Thymus (tissue), 11 donors: ENCODE measurements at regions not wholly inside any gene's neighbourhood (a gene's known extent, or its start where the extent isn't known, plus 50 kb on each side); places are given as distances from the start of the nearest gene placed in this dataset.

Source experiments
- DNase-seq, 9 donors: peaks; one replicate each; pipeline ENCODE4 v3.0.0-alpha.2; 2013; ENCODE audit warnings: low spot score in 9 of 9, low read depth in 6 of 9, missing footprints in 1 of 9
- H3K27ac ChIP-seq, 2 donors: one replicate each; pipeline ENCODE4 v1.5.1; 2013; ENCODE audit warnings: control low read depth in 1 of 2, low read depth in 1 of 2, low read length in 1 of 2, mild to moderate bottlenecking in 1 of 2, moderate library complexity in 1 of 2
- H3K27me3 ChIP-seq, 2 donors: one replicate each; pipeline ENCODE4 v1.5.1; 2013; ENCODE audit warnings: low read length in 1 of 2; ENCODE audit not compliant: control insufficient read depth in 2 of 2, insufficient read depth in 1 of 2
- H3K36me3 ChIP-seq, 2 donors: one replicate each; pipeline ENCODE4 v1.5.1; 2013; ENCODE audit warnings: low read length in 1 of 2, mild to moderate bottlenecking in 1 of 2, moderate library complexity in 1 of 2; ENCODE audit not compliant: control insufficient read depth in 2 of 2, insufficient read depth in 2 of 2
- H3K4me1 ChIP-seq, 2 donors: one replicate each; pipeline ENCODE4 v1.5.1; 2013; ENCODE audit warnings: low read length in 2 of 2; ENCODE audit not compliant: control insufficient read depth in 2 of 2, insufficient read depth in 2 of 2
- H3K4me3 ChIP-seq, 2 donors: one replicate each; pipeline ENCODE4 v1.5.1; 2013; ENCODE audit warnings: low read length in 2 of 2, control low read depth in 1 of 2, mild to moderate bottlenecking in 1 of 2
- H3K9me3 ChIP-seq, 2 donors: one replicate each; pipeline ENCODE4 v1.5.1; 2013; ENCODE audit warnings: low read length in 1 of 2, mild to moderate bottlenecking in 1 of 2; ENCODE audit not compliant: control insufficient read depth in 2 of 2, insufficient read depth in 1 of 2
- WGBS: extraction: QIAGEN DNeasy Blood & Tissue Kit; methylation state at CpG from one replicate; pipeline ENCODE4 v1.1.7; 2013; 5-methylcytosine and 5-hydroxymethylcytosine counted together
- donor health status: healthy.

DNA sequence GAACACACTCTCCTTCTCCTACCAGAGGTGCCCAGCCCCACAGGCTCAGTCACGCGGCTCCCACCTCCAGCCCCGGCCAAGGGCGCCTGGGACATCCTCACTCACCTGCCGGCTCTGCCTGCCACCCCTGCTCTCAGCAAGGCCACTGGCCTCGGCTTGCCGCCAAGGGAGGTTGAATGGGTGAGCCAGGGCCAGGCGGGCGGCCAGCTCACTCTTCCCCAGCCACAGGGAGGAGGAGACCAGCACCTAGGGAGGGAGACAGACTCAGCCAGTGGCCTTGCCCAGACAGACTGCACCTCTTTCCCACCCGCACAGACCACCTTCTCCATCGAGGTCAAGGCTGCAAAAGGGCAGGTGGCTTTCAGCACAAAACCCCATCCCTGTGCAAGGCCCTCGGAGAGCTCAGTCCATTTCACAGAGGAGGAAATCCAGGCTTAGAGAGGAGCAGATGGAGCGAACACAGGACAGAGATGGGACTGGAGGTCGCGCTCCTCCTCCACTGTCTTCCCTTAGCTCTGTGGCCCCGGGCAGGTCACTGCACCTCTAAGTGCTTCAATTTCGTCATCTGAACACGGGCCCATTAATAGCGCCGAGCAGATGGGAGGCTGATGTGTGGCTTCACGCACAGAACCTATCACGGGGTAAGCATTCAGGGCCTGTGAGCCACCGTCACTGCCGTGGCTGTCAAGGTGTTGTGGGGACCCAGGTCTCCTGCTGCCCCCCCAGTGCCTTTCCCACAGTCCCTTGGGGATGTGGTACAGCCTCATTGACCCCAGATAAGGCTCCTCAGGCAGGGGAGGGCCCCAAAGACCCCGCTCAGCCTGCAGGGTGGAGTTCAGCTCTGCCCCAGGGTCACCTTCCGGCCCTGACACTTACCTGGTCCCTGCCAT lies 56.1 kb downstream of the RMI2 start:
- Histone ChIP-seq H3K4me1 (peaks cover 13 to 17% of the 10 kb centered on the region in 2 donors), H3K4me3 (no peak overlapping the region), H3K9me3 (no peaks in the 10 kb centered on the region), H3K36me3 (no peaks in the 10 kb centered on the region), H3K27me3 (peaks cover 0 to 3% of the 10 kb centered on the region in 2 donors), H3K27ac (no peak overlapping the region)
- WGBS = 94% methylated on average over 26 of the region's 26 CpGs
- no peak for DNase-seq

DNA sequence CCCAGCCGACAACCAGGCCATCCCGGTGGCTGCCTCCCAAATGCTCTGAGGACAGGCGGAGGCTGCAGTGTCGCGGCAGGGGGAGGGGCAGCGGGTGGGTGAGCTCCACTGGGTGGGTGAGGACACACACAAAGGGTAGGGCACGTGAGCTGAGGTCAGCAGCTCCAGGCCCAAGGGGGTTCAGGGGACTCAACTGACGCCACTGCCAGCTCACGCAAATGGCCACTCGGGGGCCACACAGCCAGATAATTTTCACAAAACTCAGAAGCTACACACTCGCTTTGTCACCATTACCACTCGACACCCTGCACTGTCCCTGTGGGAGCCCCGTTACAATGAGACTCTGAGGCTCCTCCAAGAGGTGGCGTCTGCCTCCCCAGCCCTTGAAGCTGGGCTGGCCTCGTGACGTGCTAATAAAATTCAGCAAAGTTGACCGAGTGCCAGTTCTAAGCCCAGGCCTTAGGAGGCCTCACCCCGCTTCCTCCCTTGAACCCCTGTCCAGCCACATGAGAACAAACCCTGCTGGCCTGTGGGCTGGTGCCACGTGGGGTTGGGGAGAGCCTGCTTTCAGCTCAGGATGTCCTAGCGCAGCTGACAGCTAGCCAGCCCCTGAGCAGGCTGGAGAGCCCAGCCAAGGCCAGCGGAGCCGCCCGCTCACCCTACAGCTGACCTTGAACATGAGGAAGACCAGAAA lies 56.9 kb downstream of the RMI2 start:
- WGBS = 94% methylated on average over 23 of the region's 23 CpGs
- Histone ChIP-seq H3K4me1 (peaks cover 13 to 16% of the 10 kb centered on the region in 2 donors), H3K27ac (no peak overlapping the region), H3K27me3 (peaks cover 0 to 3% of the 10 kb centered on the region in 2 donors), H3K4me3 (no peak overlapping the region), H3K9me3 (peaks cover 0 to 2% of the 10 kb centered on the region in 2 donors), H3K36me3 (no peaks in the 10 kb centered on the region)
- DNase-seq = no peak

DNA sequence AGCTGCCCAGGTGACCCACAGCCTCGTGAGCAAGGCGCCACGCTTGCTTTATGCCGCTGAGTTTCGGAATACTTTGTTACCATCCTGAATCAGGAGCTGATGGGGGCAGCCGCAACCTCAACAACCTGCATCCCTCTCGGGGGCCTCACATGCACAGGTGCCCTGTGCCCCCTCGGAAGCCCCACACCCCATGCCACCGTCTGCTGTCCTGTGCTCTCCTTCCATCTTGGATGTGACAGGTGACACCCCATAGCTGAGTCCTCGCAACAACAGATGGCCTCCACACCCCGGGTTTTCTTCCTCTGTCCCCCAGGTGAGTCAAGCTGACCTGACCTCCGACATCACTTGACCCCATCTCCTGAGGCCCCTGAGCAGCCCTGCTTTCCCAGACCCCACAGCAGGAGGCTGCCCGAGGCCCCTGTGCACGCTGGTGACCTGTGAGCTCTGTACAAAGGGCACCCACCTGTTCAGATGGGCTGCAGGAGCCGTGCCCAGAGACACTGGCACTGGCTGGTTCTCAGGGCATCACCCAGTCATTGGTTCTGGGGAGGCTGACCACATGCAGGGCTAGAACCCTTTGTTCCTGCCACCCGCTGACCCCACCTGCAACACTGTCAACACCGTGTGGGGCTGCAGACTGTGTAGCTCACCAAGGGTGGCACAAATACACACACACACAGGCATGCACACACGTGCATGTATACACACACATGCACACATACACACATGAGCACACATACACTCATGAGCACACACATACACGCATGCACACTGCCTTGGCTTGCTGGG lies 57.7 kb downstream of the RMI2 start:
- Histone ChIP-seq H3K4me3 (no peak overlapping the region), H3K36me3 (no peaks in the 10 kb centered on the region), H3K4me1 (peaks cover 13 to 16% of the 10 kb centered on the region in 2 donors), H3K27ac (no peak overlapping the region), H3K9me3 (peaks cover 0 to 5% of the 10 kb centered on the region in 2 donors), H3K27me3 (peaks cover 0 to 3% of the 10 kb centered on the region in 2 donors)
- no peak for DNase-seq
- WGBS = 93% methylated on average over 19 of the region's 19 CpGs

DNA sequence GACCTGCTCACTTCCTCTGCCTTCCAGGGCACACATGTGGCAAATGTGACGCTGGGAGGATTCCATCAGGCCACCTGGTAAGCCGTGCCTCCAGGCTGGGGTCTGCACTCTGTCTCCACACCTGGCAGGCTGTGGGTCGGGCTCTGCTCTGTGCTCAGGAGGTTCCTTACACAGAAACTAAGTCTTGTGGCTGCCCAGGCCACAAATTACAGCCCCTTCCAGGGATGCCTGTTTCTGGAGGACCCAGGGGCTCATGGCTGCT lies 58.2 kb downstream of the RMI2 start:
- Histone ChIP-seq H3K9me3 (peaks cover 0 to 5% of the 10 kb centered on the region in 2 donors), H3K4me1 (peaks cover 13 to 16% of the 10 kb centered on the region in 2 donors), H3K27ac (no peak overlapping the region), H3K27me3 (peaks cover 0 to 3% of the 10 kb centered on the region in 2 donors), H3K36me3 (no peaks in the 10 kb centered on the region), H3K4me3 (no peak overlapping the region)
- WGBS = 12% methylated on average over 3 of the region's 3 CpGs
- DNase-seq = peak in 7 of 9 donors; percentile 20 to 82 (median 47)

DNA sequence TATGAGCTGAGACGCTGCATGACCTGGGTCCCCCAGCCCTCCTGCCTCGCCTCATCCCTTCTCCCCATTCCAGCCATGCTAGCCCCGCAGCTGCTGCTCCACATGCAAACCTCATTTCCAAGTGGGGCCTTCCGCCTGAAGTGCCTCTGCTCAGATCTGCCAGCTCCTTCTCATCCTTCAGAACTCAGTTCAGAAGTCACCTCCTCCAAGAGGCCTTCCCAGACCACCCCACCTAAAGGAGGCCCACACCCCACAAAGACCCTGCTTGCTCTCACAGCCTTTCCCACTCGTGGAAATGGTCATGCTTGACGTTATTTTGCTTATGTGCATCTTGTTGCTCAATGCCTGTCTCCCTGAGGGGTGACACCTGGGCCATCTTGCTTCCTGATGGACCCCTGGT lies 58.7 kb downstream of the RMI2 start:
- no peak overlapping the region for H3K27ac ChIP-seq
- peaks cover 0 to 5% of the 10 kb centered on the region in 2 donors for H3K9me3 ChIP-seq
- H3K27me3 ChIP-seq = peaks cover 0 to 3% of the 10 kb centered on the region in 2 donors
- peaks cover 13 to 16% of the 10 kb centered on the region in 2 donors for H3K4me1 ChIP-seq
- no peak overlapping the region for H3K4me3 ChIP-seq
- no peak for DNase-seq
- H3K36me3 ChIP-seq = no peaks in the 10 kb centered on the region
- 96% methylated on average over 6 of the region's 6 CpGs for WGBS

DNA sequence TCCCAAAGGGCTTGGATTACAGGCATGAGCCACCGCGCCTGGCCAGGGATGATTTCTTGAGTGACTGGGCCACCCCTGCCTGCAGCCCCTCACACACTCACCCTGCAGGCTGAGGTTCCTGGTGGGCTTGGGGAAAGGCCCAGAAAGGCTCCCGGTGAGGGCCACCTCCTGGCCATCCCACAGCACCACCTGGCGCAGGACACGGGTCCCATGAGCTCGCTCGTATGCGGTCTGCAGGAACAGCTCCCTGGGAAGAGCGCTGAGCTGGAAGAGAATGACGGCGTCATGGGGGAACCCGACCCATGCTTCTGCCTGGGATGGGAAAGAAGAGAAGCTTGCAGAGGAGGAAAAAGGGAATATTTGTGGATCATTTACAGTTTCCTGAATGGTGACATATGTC lies 59.3 kb downstream of the RMI2 start:
- no peak for DNase-seq
- peaks cover 0 to 5% of the 10 kb centered on the region in 2 donors for H3K9me3 ChIP-seq
- no peak overlapping the region for H3K4me3 ChIP-seq
- H3K27me3 ChIP-seq = no peaks in the 10 kb centered on the region
- 98% methylated on average over 12 of the region's 12 CpGs for WGBS
- no peaks in the 10 kb centered on the region for H3K36me3 ChIP-seq
- peaks cover 13 to 16% of the 10 kb centered on the region in 2 donors for H3K4me1 ChIP-seq
- H3K27ac ChIP-seq = no peak overlapping the region

DNA sequence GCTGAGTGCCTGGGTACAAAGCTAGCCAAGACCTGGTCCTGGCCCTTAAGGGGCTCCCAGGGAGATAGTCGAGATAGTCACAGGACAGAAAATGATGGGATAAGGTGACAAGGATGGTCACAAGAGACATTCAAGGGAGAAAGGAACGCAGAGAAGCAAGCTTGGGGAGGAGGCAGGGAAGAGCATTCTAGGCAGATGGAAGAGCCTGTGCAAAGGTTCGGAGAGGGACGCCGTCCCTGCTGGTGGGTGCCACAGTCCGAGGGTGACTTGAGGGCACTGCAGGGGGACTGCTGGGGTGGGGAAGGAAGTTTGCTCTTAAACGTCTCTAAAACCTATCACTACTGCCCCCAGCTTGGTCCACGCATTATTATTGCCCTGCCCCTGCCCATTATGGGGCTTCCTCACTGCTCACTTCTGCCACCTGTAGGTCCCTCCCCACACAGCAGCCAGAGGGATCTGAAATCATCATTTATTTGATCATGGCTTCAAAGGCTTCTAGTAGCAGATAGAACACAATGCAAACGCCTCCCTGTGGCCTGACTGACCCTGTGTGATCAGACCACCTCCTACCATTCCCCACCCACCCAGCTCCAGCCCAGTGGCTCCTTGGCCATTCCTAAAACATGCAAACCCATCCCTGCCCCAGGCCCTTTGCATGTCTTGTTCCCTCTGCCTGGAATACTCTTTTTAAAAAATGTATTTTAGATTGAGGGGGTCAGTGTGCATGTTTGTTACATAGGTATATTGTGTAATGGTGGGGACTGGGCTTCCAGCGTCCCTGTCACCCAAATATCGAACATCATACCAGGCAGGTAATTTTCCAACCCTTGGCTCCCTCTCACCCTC lies 60.3 kb downstream of the RMI2 start:
- Histone ChIP-seq H3K27me3 (no peaks in the 10 kb centered on the region), H3K4me1 (peaks cover 13 to 16% of the 10 kb centered on the region in 2 donors), H3K36me3 (no peaks in the 10 kb centered on the region), H3K4me3 (no peak overlapping the region), H3K27ac (no peak overlapping the region), H3K9me3 (peaks cover 0 to 5% of the 10 kb centered on the region in 2 donors)
- WGBS = 88% methylated on average over 11 of the region's 11 CpGs
- DNase-seq = peak in 5 of 9 donors; percentile 16 to 53 (median 28)

DNA sequence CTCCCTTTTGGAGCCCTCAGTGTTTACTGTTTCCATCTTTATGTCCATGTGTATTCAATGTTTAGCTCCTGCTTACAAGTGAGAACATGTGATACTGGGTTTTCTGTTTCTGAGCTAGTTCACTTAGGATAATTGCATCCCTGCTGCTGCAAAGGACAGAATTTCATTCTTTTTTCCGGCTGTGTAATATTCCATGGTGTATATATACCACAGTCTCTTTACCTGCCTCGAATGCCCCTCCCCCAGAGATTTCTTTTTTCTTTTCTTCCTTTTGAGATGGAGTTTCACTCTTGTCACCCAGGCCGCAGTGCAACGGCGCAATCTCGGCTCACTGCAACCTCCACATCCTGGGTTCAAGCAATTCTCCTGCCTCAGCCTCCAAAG lies 60.9 kb downstream of the RMI2 start:
- Histone ChIP-seq H3K36me3 (no peaks in the 10 kb centered on the region), H3K4me3 (no peak overlapping the region), H3K27ac (no peak overlapping the region), H3K4me1 (peaks cover 13 to 16% of the 10 kb centered on the region in 2 donors), H3K27me3 (no peaks in the 10 kb centered on the region), H3K9me3 (peaks cover 0 to 5% of the 10 kb centered on the region in 2 donors)
- WGBS = 98% methylated on average over 6 of the region's 6 CpGs
- no peak for DNase-seq
